HCT116 (cell line): ENCODE measurements at regions not wholly inside any gene's neighbourhood (a gene's known extent, or its start where the extent isn't known, plus 50 kb on each side); places are given as distances from the start of the nearest gene placed in this dataset.

ENCODE experiments used
- EZH2 ChIP-seq: fragments of 200-600 bp; sonication (generic); IDR thresholded peaks from 2 replicates; pipeline ENCODE4 v1.6.1; 2017; ENCODE audit warnings: antibody characterized with exemption, mixed run types
- EZH2phosphoT487 ChIP-seq: fragments of 200-600 bp; IDR thresholded peaks from 2 replicates; pipeline ENCODE4 v1.6.1; 2018; ENCODE audit warnings: antibody characterized with exemption, borderline replicate concordance
- MAX ChIP-seq: IDR thresholded peaks from 2 replicates; pipeline ENCODE4 v1.6.1; 2012
- RAD21 ChIP-seq: IDR thresholded peaks from 2 replicates; pipeline ENCODE4 v1.6.1; 2012; ENCODE audit warnings: low read depth, mild to moderate bottlenecking
- REST ChIP-seq: IDR thresholded peaks from 2 replicates; pipeline ENCODE4 v1.6.1; 2012; ENCODE audit warnings: low read depth
- SIN3A ChIP-seq: IDR thresholded peaks from 2 replicates; pipeline ENCODE4 v1.6.1; 2012; ENCODE audit warnings: low read depth
- TF ChIP-seq, protein P1 (sequence below): IDR thresholded peaks from 2 replicates; pipeline ENCODE4 v1.6.1; 2012
- TF ChIP-seq, protein P2 (sequence below), 3 experiments: fragments of 200-600 bp in 1 of 3; sonication (generic) in 1 of 3; IDR thresholded peaks in 2 of 3; conservative IDR thresholded peaks in 1 of 3; 2 replicates each; pipeline ENCODE4 v1.5.1; 2012 to 2017; ENCODE audit warnings: low read depth in 2 of 3, low read length in 2 of 3, antibody characterized with exemption in 1 of 3, borderline replicate concordance in 1 of 3, control low read depth in 1 of 3, mild to moderate bottlenecking in 1 of 3, mixed read lengths in 1 of 3, mixed run types in 1 of 3, moderate library complexity in 1 of 3; ENCODE audit not compliant: insufficient read depth in 1 of 3

DNA sequence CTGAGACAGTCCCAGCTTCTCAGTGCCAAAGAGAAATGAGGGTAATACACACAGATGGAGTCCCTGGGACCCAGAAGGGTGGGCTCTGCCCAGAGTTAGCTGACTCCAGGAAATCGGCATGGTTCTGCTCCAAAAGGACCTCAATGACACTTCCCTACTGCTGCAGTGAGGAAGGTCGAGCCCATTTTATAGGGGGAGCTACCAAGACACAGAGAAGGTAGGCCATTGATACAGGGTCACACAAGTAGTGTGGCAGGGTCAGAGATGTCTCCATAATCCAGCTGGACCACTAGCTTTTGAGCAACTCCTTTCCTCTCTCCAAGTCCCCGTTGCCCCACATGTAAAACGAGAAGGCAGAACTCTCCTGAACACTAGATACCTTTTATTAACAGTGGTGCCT, 276.9 kb downstream of the MYCN start:
- TF ChIP-seq, protein P1, sequence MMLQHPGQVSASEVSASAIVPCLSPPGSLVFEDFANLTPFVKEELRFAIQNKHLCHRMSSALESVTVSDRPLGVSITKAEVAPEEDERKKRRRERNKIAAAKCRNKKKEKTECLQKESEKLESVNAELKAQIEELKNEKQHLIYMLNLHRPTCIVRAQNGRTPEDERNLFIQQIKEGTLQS, result no peak
- TF ChIP-seq SIN3A, result no peak
- no peak for TF ChIP-seq EZH2phosphoT487
- no peak for TF ChIP-seq RAD21
- no peak for TF ChIP-seq REST
- TF ChIP-seq MAX, result no peak
- TF ChIP-seq, protein P2, sequence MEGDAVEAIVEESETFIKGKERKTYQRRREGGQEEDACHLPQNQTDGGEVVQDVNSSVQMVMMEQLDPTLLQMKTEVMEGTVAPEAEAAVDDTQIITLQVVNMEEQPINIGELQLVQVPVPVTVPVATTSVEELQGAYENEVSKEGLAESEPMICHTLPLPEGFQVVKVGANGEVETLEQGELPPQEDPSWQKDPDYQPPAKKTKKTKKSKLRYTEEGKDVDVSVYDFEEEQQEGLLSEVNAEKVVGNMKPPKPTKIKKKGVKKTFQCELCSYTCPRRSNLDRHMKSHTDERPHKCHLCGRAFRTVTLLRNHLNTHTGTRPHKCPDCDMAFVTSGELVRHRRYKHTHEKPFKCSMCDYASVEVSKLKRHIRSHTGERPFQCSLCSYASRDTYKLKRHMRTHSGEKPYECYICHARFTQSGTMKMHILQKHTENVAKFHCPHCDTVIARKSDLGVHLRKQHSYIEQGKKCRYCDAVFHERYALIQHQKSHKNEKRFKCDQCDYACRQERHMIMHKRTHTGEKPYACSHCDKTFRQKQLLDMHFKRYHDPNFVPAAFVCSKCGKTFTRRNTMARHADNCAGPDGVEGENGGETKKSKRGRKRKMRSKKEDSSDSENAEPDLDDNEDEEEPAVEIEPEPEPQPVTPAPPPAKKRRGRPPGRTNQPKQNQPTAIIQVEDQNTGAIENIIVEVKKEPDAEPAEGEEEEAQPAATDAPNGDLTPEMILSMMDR (IDR thresholded peaks at IDR 0.05 in 2 of 3, conservative IDR thresholded peaks at IDR 0.05 in 1 of 3; ENCODE audit: borderline replicate concordance in 1 of 3, insufficient read depth in 1 of 3, low read depth in 2 of 3, low read length in 2 of 3), result no peak
- no peak for TF ChIP-seq EZH2
